Parathyroid adenoma (tissue), 2 donors: ENCODE measurements at regions not wholly inside any gene's neighbourhood (a gene's known extent, or its start where the extent isn't known, plus 50 kb on each side); places are given as distances from the start of the nearest gene placed in this dataset.

Source experiments
- H2AFZ ChIP-seq: fragments of 300-600 bp; sonication (generic); one replicate; pipeline ENCODE4 v1.7.0; 2017; ENCODE audit warnings: antibody characterized with exemption, mild to moderate bottlenecking
- H3K27ac ChIP-seq: fragments of 300-600 bp; sonication (generic); one replicate; pipeline ENCODE4 v1.7.0; 2017
- H3K27me3 ChIP-seq: fragments of 300-600 bp; sonication (generic); one replicate; pipeline ENCODE4 v1.7.0; 2017; ENCODE audit warnings: low read length; ENCODE audit not compliant: control insufficient read depth, insufficient read depth
- H3K36me3 ChIP-seq: fragments of 300-600 bp; sonication (generic); one replicate; pipeline ENCODE4 v1.7.0; 2017; ENCODE audit warnings: low read length; ENCODE audit not compliant: control insufficient read depth, insufficient read depth
- H3K4me1 ChIP-seq: fragments of 300-600 bp; sonication (generic); one replicate; pipeline ENCODE4 v1.7.0; 2017; ENCODE audit warnings: control low read depth
- H3K4me2 ChIP-seq: fragments of 300-600 bp; sonication (generic); one replicate; pipeline ENCODE4 v1.7.0; 2017; ENCODE audit warnings: low read length
- H3K4me3 ChIP-seq: fragments of 300-600 bp; sonication (generic); one replicate; pipeline ENCODE4 v1.7.0; 2017; ENCODE audit warnings: low read depth, low read length
- H3K79me2 ChIP-seq: fragments of 300-600 bp; sonication (generic); one replicate; pipeline ENCODE4 v1.7.0; 2017; ENCODE audit warnings: control low read depth
- H3K9ac ChIP-seq: fragments of 300-600 bp; sonication (generic); one replicate; pipeline ENCODE4 v1.7.0; 2017; ENCODE audit warnings: mild to moderate bottlenecking
- H3K9me3 ChIP-seq: fragments of 300-600 bp; sonication (generic); one replicate; pipeline ENCODE4 v1.7.0; 2017; ENCODE audit warnings: low read length; ENCODE audit not compliant: control insufficient read depth
- CTCF ChIP-seq: fragments of 300-600 bp; sonication (generic); IDR thresholded peaks from one replicate; pipeline ENCODE4 v1.7.0; 2017; ENCODE audit warnings: antibody characterized with exemption, mild to moderate bottlenecking
- donor health status: primary hyperparathyroidism.

GRCh38 chr6:8642131-8642530 lies 206.8 kb upstream of the SLC35B3 start:
- Histone ChIP-seq H3K27me3 (no peaks in the 10 kb centered on the region), H3K36me3 (no peaks in the 10 kb centered on the region), H3K27ac (no peak overlapping the region), H3K4me3 (no peak overlapping the region), H2AFZ (no peak overlapping the region), H3K9me3 (peaks cover 3% of the 10 kb centered on the region), H3K4me1 (no peaks in the 10 kb centered on the region), H3K4me2 (no peak overlapping the region), H3K9ac (no peak overlapping the region), H3K79me2 (no peaks in the 10 kb centered on the region)
- no peak for TF ChIP-seq CTCF

GRCh38 chr6:8639928-8640649 lies 204.7 kb upstream of the SLC35B3 start:
- Histone ChIP-seq H3K4me3 (no peak overlapping the region), H3K36me3 (no peaks in the 10 kb centered on the region), H3K4me2 (no peak overlapping the region), H3K27me3 (no peaks in the 10 kb centered on the region), H3K9ac (no peak overlapping the region), H2AFZ (no peak overlapping the region), H3K79me2 (no peaks in the 10 kb centered on the region), H3K4me1 (no peaks in the 10 kb centered on the region), H3K9me3 (peaks cover 3% of the 10 kb centered on the region), H3K27ac (no peak overlapping the region)
- TF ChIP-seq CTCF, result no peak

GRCh38 chr6:8637896-8638597 lies 202.7 kb upstream of the SLC35B3 start:
- no peak overlapping the region for H3K4me2 ChIP-seq
- H3K27ac ChIP-seq, result no peak overlapping the region
- H3K9me3 ChIP-seq, result peaks cover 3% of the 10 kb centered on the region
- H3K79me2 ChIP-seq, result no peaks in the 10 kb centered on the region
- TF ChIP-seq CTCF, result no peak
- no peak overlapping the region for H3K4me3 ChIP-seq
- no peak overlapping the region for H3K9ac ChIP-seq
- H2AFZ ChIP-seq, result no peak overlapping the region
- no peaks in the 10 kb centered on the region for H3K36me3 ChIP-seq
- H3K4me1 ChIP-seq, result no peaks in the 10 kb centered on the region
- H3K27me3 ChIP-seq, result no peaks in the 10 kb centered on the region

- Histone ChIP-seq H2AFZ (no peak overlapping the region), H3K9ac (no peak overlapping the region), H3K79me2 (no peaks in the 10 kb centered on the region), H3K27me3 (no peaks in the 10 kb centered on the region), H3K4me3 (no peak overlapping the region), H3K27ac (no peak overlapping the region), H3K36me3 (no peaks in the 10 kb centered on the region), H3K4me1 (no peaks in the 10 kb centered on the region), H3K9me3 (no peaks in the 10 kb centered on the region), H3K4me2 (no peak overlapping the region)
- TF ChIP-seq CTCF, result no peak
Measured at GRCh38 chr6:8633762-8634161, 198.4 kb upstream of the SLC35B3 start.

- H3K4me1 ChIP-seq, result no peaks in the 10 kb centered on the region
- H3K9ac ChIP-seq, result no peak overlapping the region
- H3K79me2 ChIP-seq, result no peaks in the 10 kb centered on the region
- H3K36me3 ChIP-seq, result no peaks in the 10 kb centered on the region
- H3K27ac ChIP-seq, result no peak overlapping the region
- H3K4me3 ChIP-seq, result no peak overlapping the region
- H3K4me2 ChIP-seq, result no peak overlapping the region
- TF ChIP-seq CTCF, result no peak
- no peaks in the 10 kb centered on the region for H3K9me3 ChIP-seq
- H3K27me3 ChIP-seq, result no peaks in the 10 kb centered on the region
- no peak overlapping the region for H2AFZ ChIP-seq
Measured at GRCh38 chr6:8628736-8629135, 193.4 kb upstream of the SLC35B3 start.
